H9 (cell line): ENCODE measurements at regions not wholly inside any gene's neighbourhood (a gene's known extent, or its start where the extent isn't known, plus 50 kb on each side); places are given as distances from the start of the nearest gene placed in this dataset.
"Not testable (repeated sequence)": the region's sequence is repeated elsewhere in the genome, so short reads cannot be mapped to it uniquely, and the experiment has no call there.

Experiments
- DNase-seq: peaks from one replicate; pipeline ENCODE4 v3.0.0-alpha.2; 2017
- H2AFZ ChIP-seq: one replicate; pipeline ENCODE4 v1.6.1; 2013; ENCODE audit warnings: mild to moderate bottlenecking, low read length, control low read depth, moderate library complexity
- H2AK5ac ChIP-seq: 2 replicates; pipeline ENCODE4 v1.6.1; 2013; ENCODE audit warnings: low read length, control low read depth, mixed read lengths; ENCODE audit not compliant: insufficient read length
- H2BK120ac ChIP-seq: one replicate; pipeline ENCODE4 v1.6.1; 2013; ENCODE audit warnings: low read depth, mild to moderate bottlenecking, low read length, control low read depth, inconsistent platforms; ENCODE audit not compliant: poor library complexity, severe bottlenecking
- H2BK12ac ChIP-seq: 2 replicates; pipeline ENCODE4 v1.6.1; 2013; ENCODE audit warnings: low read length, control low read depth, mixed read lengths, low read depth; ENCODE audit not compliant: insufficient read length
- H2BK15ac ChIP-seq: 2 replicates; pipeline ENCODE4 v1.6.1; 2013; ENCODE audit warnings: low read depth, low read length, control low read depth
- H2BK20ac ChIP-seq: one replicate; pipeline ENCODE4 v1.6.1; 2013; ENCODE audit warnings: low read depth, mild to moderate bottlenecking, low read length, control low read depth, inconsistent platforms; ENCODE audit not compliant: poor library complexity, severe bottlenecking
- H2BK5ac ChIP-seq: 2 replicates; pipeline ENCODE4 v1.6.1; 2013; ENCODE audit warnings: low read length, control low read depth, mixed read lengths; ENCODE audit not compliant: insufficient read length
- H3K14ac ChIP-seq: 2 replicates; pipeline ENCODE4 v1.6.1; 2013; ENCODE audit warnings: low read length, control low read depth; ENCODE audit not compliant: insufficient read depth
- H3K18ac ChIP-seq: 2 replicates; pipeline ENCODE4 v1.6.1; 2013; ENCODE audit warnings: low read depth, mild to moderate bottlenecking, mixed read lengths, low read length, control low read depth; ENCODE audit not compliant: insufficient read length
- H3K23ac ChIP-seq: 2 replicates; pipeline ENCODE4 v1.6.1; 2013; ENCODE audit warnings: low read length, control low read depth, mixed read lengths, low read depth; ENCODE audit not compliant: insufficient read length
- H3K23me2 ChIP-seq: 2 replicates; pipeline ENCODE4 v1.6.1; 2013; ENCODE audit warnings: low read depth, mild to moderate bottlenecking, mixed read lengths, low read length, control low read depth; ENCODE audit not compliant: insufficient read length, poor library complexity, severe bottlenecking
- H3K27ac ChIP-seq: 2 replicates; pipeline ENCODE4 v1.5.1; 2013; ENCODE audit warnings: low read length, control low read depth, mixed read lengths, low read depth; ENCODE audit not compliant: insufficient read length
- H3K27me3 ChIP-seq: 2 replicates; pipeline ENCODE4 v1.6.1; 2013; ENCODE audit warnings: low read length, control low read depth, inconsistent platforms; ENCODE audit not compliant: insufficient read depth
- H3K4ac ChIP-seq: 2 replicates; pipeline ENCODE4 v1.6.1; 2013; ENCODE audit warnings: low read depth, mild to moderate bottlenecking, control low read depth, inconsistent platforms, low read length, moderate library complexity
- H3K4me1 ChIP-seq: 2 replicates; pipeline ENCODE4 v1.6.1; 2013; ENCODE audit warnings: low read length, control low read depth, inconsistent platforms; ENCODE audit not compliant: insufficient read depth
- H3K4me2 ChIP-seq: 2 replicates; pipeline ENCODE4 v1.6.1; 2013; ENCODE audit warnings: low read length, control low read depth, mixed read lengths; ENCODE audit not compliant: insufficient read length, insufficient read depth
- H3K56ac ChIP-seq: 2 replicates; pipeline ENCODE4 v1.6.1; 2013; ENCODE audit warnings: low read depth, mild to moderate bottlenecking, mixed read lengths, low read length, control low read depth; ENCODE audit not compliant: insufficient read length
- H3K79me1 ChIP-seq: 2 replicates; pipeline ENCODE4 v1.6.1; 2013; ENCODE audit warnings: low read depth, mild to moderate bottlenecking, moderate library complexity, low read length, control low read depth, inconsistent platforms; ENCODE audit not compliant: insufficient read depth, poor library complexity, severe bottlenecking
- H3K79me2 ChIP-seq: 2 replicates; pipeline ENCODE4 v1.6.1; 2013; ENCODE audit warnings: low read length, control low read depth, inconsistent platforms; ENCODE audit not compliant: insufficient read depth
- H3K9ac ChIP-seq: 2 replicates; pipeline ENCODE4 v1.6.1; 2013; ENCODE audit warnings: low read length, control low read depth, mixed read lengths; ENCODE audit not compliant: insufficient read length; ENCODE audit errors: extremely low read depth
- H3K9me3 ChIP-seq: one replicate; pipeline ENCODE4 v1.6.1; 2013; ENCODE audit warnings: low read depth, low read length, inconsistent platforms; ENCODE audit not compliant: control insufficient read depth
- H3T11ph ChIP-seq: one replicate; pipeline ENCODE4 v1.6.1; 2013; ENCODE audit warnings: mild to moderate bottlenecking, low read length, control low read depth, inconsistent platforms
- H4K20me1 ChIP-seq: one replicate; pipeline ENCODE4 v1.6.1; 2013; ENCODE audit not compliant: control insufficient read depth, insufficient read length, insufficient read depth
- H4K5ac ChIP-seq: 2 replicates; pipeline ENCODE4 v1.6.1; 2013; ENCODE audit warnings: low read depth, mild to moderate bottlenecking, mixed read lengths, low read length, control low read depth; ENCODE audit not compliant: insufficient read length
- H4K8ac ChIP-seq: replicated peaks from 2 replicates; pipeline ENCODE4 v1.6.1; 2013; ENCODE audit warnings: low read length, control low read depth, mixed read lengths, low read depth; ENCODE audit not compliant: insufficient read length
- H4K91ac ChIP-seq: 2 replicates; pipeline ENCODE4 v1.6.1; 2013; ENCODE audit warnings: low read depth, mild to moderate bottlenecking, moderate library complexity, mixed read lengths, low read length, control low read depth; ENCODE audit not compliant: insufficient read length
- H3K27ac Mint-ChIP-seq, 3 experiments: 2 replicates in 2 of 3; 3 replicates in 1 of 3; pipeline ENCODE4 v1.8.0; 2020 to 2021; ENCODE audit warnings: mixed read lengths in 3 of 3, mild to moderate bottlenecking in 1 of 3, moderate library complexity in 1 of 3
- H3K27me3 Mint-ChIP-seq: 2 replicates; pipeline ENCODE4 v1.8.0; 2021; ENCODE audit warnings: low read depth, mild to moderate bottlenecking, moderate library complexity, mixed read lengths
- H3K36me3 Mint-ChIP-seq, 3 experiments: 2 replicates in 2 of 3; 3 replicates in 1 of 3; pipeline ENCODE4 v1.8.0; 2020 to 2021; ENCODE audit warnings: low read depth in 3 of 3, mixed read lengths in 3 of 3; ENCODE audit not compliant: insufficient read depth in 1 of 3
- H3K4me1 Mint-ChIP-seq, 2 experiments: 2 replicates each; pipeline ENCODE4 v1.8.0; 2020; ENCODE audit warnings: mixed read lengths in 2 of 2
- H3K4me3 Mint-ChIP-seq, 2 experiments: 2 replicates in 1 of 2; 3 replicates in 1 of 2; pipeline ENCODE4 v1.8.0; 2020 to 2021; ENCODE audit warnings: mild to moderate bottlenecking in 2 of 2, mixed read lengths in 2 of 2, moderate library complexity in 1 of 2
- H3K9me3 Mint-ChIP-seq, 2 experiments: 2 replicates in 1 of 2; 3 replicates in 1 of 2; pipeline ENCODE4 v1.8.0; 2020; ENCODE audit warnings: mild to moderate bottlenecking in 2 of 2, mixed read lengths in 2 of 2, moderate library complexity in 1 of 2
- WGBS: extraction: QIAGEN DNeasy Blood & Tissue Kit; methylation state at CpG from one replicate; pipeline ENCODE4 v1.1.7; 2013; ENCODE audit warnings: missing lambda C conversion rate, low lambda C conversion rate, mixed read lengths; ENCODE audit not compliant: insufficient read length; ENCODE audit errors: extremely low coverage; 5-methylcytosine and 5-hydroxymethylcytosine counted together
- TF ChIP-seq, protein P1 (sequence below): fragments of 200-600 bp; sonication (generic); conservative IDR thresholded peaks from 3 replicates; pipeline ENCODE4 v1.8.0; 2021; ENCODE audit warnings: antibody characterized with exemption, mild to moderate bottlenecking

DNA sequence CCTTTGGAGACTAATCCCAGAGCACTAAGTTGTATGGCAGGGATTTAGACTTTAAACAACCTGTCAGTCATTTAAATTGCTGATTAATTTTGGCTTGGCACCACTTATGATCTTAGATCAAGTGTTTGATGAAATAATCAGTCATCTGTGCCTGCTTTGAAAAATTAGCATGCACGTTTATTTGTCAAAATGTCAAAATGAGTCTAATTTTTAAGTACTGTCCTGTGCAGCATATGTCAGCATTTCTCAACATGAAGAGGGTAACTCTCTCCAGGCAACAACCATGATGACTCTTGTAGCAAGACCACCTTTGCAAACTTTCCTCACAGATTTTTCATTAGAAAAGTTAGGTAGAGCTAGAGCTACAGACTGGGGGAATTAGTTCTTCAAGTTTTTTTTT, 155.7 kb upstream of the GJE1 start:
- no peak overlapping the region for H3K4me3 Mint-ChIP-seq
- no peaks in the 10 kb centered on the region for H3K27me3 ChIP-seq
- H4K91ac ChIP-seq = no peak overlapping the region
- H3K56ac ChIP-seq = no peak overlapping the region
- H2AK5ac ChIP-seq = no peak overlapping the region
- H3K14ac ChIP-seq = no peak overlapping the region
- H3T11ph ChIP-seq = no peak overlapping the region
- TF ChIP-seq, protein P1, sequence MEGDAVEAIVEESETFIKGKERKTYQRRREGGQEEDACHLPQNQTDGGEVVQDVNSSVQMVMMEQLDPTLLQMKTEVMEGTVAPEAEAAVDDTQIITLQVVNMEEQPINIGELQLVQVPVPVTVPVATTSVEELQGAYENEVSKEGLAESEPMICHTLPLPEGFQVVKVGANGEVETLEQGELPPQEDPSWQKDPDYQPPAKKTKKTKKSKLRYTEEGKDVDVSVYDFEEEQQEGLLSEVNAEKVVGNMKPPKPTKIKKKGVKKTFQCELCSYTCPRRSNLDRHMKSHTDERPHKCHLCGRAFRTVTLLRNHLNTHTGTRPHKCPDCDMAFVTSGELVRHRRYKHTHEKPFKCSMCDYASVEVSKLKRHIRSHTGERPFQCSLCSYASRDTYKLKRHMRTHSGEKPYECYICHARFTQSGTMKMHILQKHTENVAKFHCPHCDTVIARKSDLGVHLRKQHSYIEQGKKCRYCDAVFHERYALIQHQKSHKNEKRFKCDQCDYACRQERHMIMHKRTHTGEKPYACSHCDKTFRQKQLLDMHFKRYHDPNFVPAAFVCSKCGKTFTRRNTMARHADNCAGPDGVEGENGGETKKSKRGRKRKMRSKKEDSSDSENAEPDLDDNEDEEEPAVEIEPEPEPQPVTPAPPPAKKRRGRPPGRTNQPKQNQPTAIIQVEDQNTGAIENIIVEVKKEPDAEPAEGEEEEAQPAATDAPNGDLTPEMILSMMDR = no peak
- H3K27ac ChIP-seq = no peak overlapping the region
- H3K4ac ChIP-seq = no peak overlapping the region
- H3K27me3 Mint-ChIP-seq = no peaks in the 10 kb centered on the region
- no peaks in the 10 kb centered on the region for H4K20me1 ChIP-seq
- H3K79me2 ChIP-seq = no peaks in the 10 kb centered on the region
- H3K18ac ChIP-seq = no peak overlapping the region
- no peak overlapping the region for H3K4me2 ChIP-seq
- no peak overlapping the region for H2BK12ac ChIP-seq
- H3K36me3 Mint-ChIP-seq = peaks cover 0 to 4% (median 0%) of the 10 kb centered on the region in 3 experiments; a peak in 2 of 7 replicates
- H3K9me3 ChIP-seq = no peaks in the 10 kb centered on the region
- H4K8ac ChIP-seq = no peak overlapping the region
- no peak for DNase-seq
- peaks cover 3 to 4% of the 10 kb centered on the region in 2 experiments; a peak in 3 of 4 replicates for H3K4me1 Mint-ChIP-seq
- H3K9me3 Mint-ChIP-seq = peaks cover 0 to 6% of the 10 kb centered on the region in 2 experiments; a peak in 4 of 5 replicates
- no peak overlapping the region for H2BK5ac ChIP-seq
- H3K79me1 ChIP-seq = no peaks in the 10 kb centered on the region
- H2BK15ac ChIP-seq = no peak overlapping the region
- no peak overlapping the region for H2BK20ac ChIP-seq
- H3K23ac ChIP-seq = no peak overlapping the region
- H2BK120ac ChIP-seq = no peak overlapping the region
- no peak overlapping the region for H2AFZ ChIP-seq
- H3K9ac ChIP-seq = no peak overlapping the region
- no peaks in the 10 kb centered on the region for H3K4me1 ChIP-seq
- H3K27ac Mint-ChIP-seq = no peak overlapping the region
- WGBS = no CpG with 5 or more reads among the region's 1 CpG
- H3K23me2 ChIP-seq = no peaks in the 10 kb centered on the region
- H4K5ac ChIP-seq = no peak overlapping the region

DNA sequence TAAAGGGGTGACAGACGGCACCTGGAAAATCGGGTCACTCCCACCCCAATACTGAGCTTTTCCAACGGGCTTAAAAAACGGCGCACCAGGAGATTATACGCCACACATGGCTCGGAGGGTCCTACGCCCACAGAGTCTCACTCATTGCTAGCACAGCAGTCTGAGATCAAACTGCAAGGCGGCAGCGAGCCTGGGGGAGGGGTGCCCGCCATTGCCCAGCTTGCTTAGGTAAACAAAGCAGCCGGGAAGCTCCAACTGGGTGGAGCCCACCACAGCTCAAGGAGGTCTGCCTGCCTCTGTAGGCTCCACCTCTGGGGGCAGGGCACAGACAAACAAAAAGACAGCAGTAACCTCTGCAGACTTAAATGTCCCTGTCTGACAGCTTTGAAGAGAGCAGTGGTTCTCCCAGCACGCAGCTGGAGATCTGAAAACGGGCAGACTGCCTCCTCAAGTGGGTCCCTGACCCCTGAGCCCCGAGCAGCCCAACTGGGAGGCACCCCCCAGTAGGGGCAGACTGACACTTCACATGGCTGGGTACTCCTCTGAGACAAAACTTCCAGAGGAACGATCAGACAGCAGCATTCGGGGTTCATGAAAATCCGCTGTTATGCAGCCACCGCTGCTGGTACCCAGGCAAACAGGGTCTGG, 162.8 kb upstream of the GJE1 start:
- not testable (repeated sequence) for H3K56ac ChIP-seq, H2BK12ac ChIP-seq, H3K27me3 Mint-ChIP-seq, H3K9ac ChIP-seq, H4K20me1 ChIP-seq, DNase-seq, H2BK120ac ChIP-seq, H3T11ph ChIP-seq, H3K18ac ChIP-seq, H3K14ac ChIP-seq, H3K79me1 ChIP-seq, H3K9me3 ChIP-seq, H3K23me2 ChIP-seq, H3K4me3 Mint-ChIP-seq, H3K4ac ChIP-seq, H4K5ac ChIP-seq, H2BK20ac ChIP-seq, H3K4me2 ChIP-seq, H2AK5ac ChIP-seq, H4K91ac ChIP-seq, H3K27me3 ChIP-seq, H3K23ac ChIP-seq, H3K27ac Mint-ChIP-seq, H3K4me1 ChIP-seq, H3K79me2 ChIP-seq, H4K8ac ChIP-seq, H3K27ac ChIP-seq, H2BK15ac ChIP-seq, H2BK5ac ChIP-seq, H2AFZ ChIP-seq
- WGBS = no CpG with 5 or more reads among the region's 19 CpGs
- H3K4me1 Mint-ChIP-seq = peaks cover 42 to 43% of the 10 kb centered on the region in 2 experiments
- H3K9me3 Mint-ChIP-seq = peaks cover 16 to 17% of the 10 kb centered on the region in 2 experiments; a peak in 4 of 5 replicates
- peaks cover 14 to 36% (median 15%) of the 10 kb centered on the region in 3 experiments for H3K36me3 Mint-ChIP-seq
